C4-2B (cell line): ENCODE measurements at regions not wholly inside any gene's neighbourhood (a gene's known extent, or its start where the extent isn't known, plus 50 kb on each side); places are given as distances from the start of the nearest gene placed in this dataset.

Experiments
- CTCF ChIP-seq: fragments of 450-650 bp; conservative IDR thresholded peaks from 2 replicates; pipeline ENCODE4 v1.5.1; 2017; ENCODE audit warnings: mild to moderate bottlenecking
- ZFX ChIP-seq: fragments of 450-650 bp; IDR thresholded peaks from 2 replicates; pipeline ENCODE4 v1.6.1; 2017

GRCh38 chr17:65332375-65332774 is 195.2 kb downstream of the RGS9 start:
- TF ChIP-seq CTCF (no peak), ZFX (no peak)
